OCI-LY7 (cell line): ENCODE measurements at regions not wholly inside any gene's neighbourhood (a gene's known extent, or its start where the extent isn't known, plus 50 kb on each side); places are given as distances from the start of the nearest gene placed in this dataset.

Source experiments
- CTCF ChIP-seq: fragments of 200-600 bp; sonication (generic); conservative IDR thresholded peaks from 2 replicates; pipeline ENCODE4 v1.5.1; 2014; ENCODE audit warnings: mild to moderate bottlenecking, antibody characterized with exemption, low read length, moderate library complexity, mixed read lengths
- EZH2phosphoT487 ChIP-seq: fragments of 200-600 bp; sonication (generic); IDR thresholded peaks from 2 replicates; pipeline ENCODE4 v1.6.1; 2018; ENCODE audit warnings: low read depth, borderline replicate concordance, mild to moderate bottlenecking, mixed run types, antibody characterized with exemption, low read length, moderate library complexity, mixed read lengths

- no peak for TF ChIP-seq CTCF
- no peak for TF ChIP-seq EZH2phosphoT487
Observed at GRCh38 chr2:67564076-67564475, 166.9 kb downstream of the ETAA1 start.
